DLD1 (cell line): ENCODE measurements at regions not wholly inside any gene's neighbourhood (a gene's known extent, or its start where the extent isn't known, plus 50 kb on each side); places are given as distances from the start of the nearest gene placed in this dataset.

Source experiments
- in situ Hi-C: cut with HindIII; loops from 2 replicates; pipeline ENCODE4 v1.10.0; 2017; ENCODE audit warnings: low sequenced_read_pairs

GRCh38 chr16:87552072-87552718 is 50.1 kb upstream of the JPH3 start:
- in situ Hi-C loops = loop anchor here (5.0 kb wide), 1 partner anchor 60 kb away; no protein-coding TSS in a partner anchor

GRCh38 chr16:87551487-87551886 is 50.8 kb upstream of the JPH3 start:
- in situ Hi-C loops = loop anchor here (5.0 kb wide), 1 partner anchor 61 kb away; no protein-coding TSS in a partner anchor

- in situ Hi-C loops = loop anchor here (5.0 kb wide), 1 partner anchor 62 kb away; no protein-coding TSS in a partner anchor
These were observed 51.8 kb upstream of the JPH3 start for GRCh38 chr16:87550495-87550961.

- in situ Hi-C loops = loop anchor here (5.0 kb wide), 1 partner anchor 62 kb away; no protein-coding TSS in a partner anchor
These were observed 52.4 kb upstream of the JPH3 start for GRCh38 chr16:87549627-87550494.

- in situ Hi-C loops = no loop called here
These were observed 54.3 kb upstream of the JPH3 start for GRCh38 chr16:87548046-87548445.

- in situ Hi-C loops = no loop called here
These were observed 50.8 kb upstream of the ZCCHC14 start for GRCh38 chr16:87543436-87544191.

- in situ Hi-C loops = no loop called here
These were observed 49.8 kb upstream of the ZCCHC14 start for GRCh38 chr16:87542531-87543102.
